ENCODE measurements at regions not wholly inside any gene's neighbourhood (a gene's known extent, or its start where the extent isn't known, plus 50 kb on each side); places are given as distances from the start of the nearest gene placed in this dataset.

DNA sequence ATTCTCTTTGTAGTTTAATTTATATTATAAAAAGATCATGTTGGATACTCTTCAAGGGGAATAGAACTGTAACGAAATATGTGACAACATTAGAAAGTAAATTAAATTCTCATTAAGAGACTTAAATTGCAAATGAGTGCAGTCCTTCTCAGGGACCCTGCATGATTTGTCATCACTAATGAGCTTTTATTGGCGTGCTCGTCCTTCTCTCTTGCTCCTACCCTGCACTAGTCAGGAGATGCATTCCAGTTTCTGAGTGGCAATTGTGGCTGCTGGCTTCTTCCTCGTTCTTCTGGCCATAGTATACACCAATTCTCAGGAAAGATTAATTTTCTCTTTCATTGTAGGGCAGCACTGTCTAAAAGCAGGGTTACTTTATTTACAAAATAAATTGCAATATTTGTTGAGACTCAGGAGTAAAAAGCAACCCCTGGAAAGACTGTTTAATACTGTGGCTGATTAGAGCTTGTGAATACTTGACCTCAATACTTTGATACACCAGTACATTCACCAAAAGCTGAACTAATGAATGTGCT lies 376.3 kb upstream of the CHD1 start:
- TF ChIP-seq CTCF (conservative IDR thresholded peaks at IDR 0.05; ENCODE audit: control insufficient read depth, insufficient read depth, low read depth, low read length): no peak
- H3K4me3 ChIP-seq (ENCODE audit: control insufficient read depth, low read depth, low read length): no peak overlapping the region
- no peak for DNase-seq (ENCODE audit: low read depth)

DNA sequence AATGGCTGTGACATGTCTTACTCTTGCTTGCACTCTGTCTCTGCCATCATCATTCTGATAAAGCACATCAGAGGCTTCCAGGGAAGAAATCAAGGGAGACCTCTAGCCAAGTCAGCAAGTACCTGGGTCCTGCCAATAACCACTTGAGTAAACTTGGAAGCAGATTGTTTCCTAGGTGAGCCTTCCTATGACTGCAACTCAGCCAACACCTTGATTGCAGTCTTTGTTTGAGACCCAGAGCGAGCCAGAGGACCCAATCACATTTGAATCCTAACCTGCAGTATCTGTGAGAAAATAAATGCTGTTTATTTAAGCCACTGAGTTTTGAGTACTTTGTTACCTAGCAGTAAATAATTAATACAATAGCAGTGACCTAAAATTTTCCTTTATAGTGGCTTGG lies 356.8 kb upstream of the CHD1 start:
- no peak overlapping the region for H3K4me3 ChIP-seq (ENCODE audit: control insufficient read depth, low read depth, low read length)
- no peak for TF ChIP-seq CTCF (conservative IDR thresholded peaks at IDR 0.05; ENCODE audit: control insufficient read depth, insufficient read depth, low read depth, low read length)
- DNase-seq (ENCODE audit: low read depth): no peak

DNA sequence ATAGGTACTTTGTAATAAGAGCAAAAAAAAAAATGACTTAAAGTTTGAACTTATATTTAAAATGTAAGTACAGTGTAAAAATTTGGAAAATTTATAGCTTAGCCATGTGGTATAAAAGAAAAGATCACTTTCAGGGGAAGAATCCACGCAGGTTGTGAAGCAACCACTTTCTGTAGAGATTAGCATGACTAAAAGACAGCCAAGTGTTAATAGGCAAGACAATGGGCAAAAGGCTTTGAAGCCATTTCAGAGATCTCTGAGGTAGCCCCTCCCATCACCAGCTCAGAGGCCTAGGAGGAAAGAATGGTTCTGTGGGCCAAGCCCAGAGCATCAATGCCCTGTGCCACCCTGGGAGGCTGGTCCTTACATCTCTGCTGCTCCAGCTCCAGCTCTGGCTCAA lies 346.3 kb upstream of the CHD1 start:
- no peak for DNase-seq (ENCODE audit: low read depth)
- H3K4me3 ChIP-seq (ENCODE audit: control insufficient read depth, low read depth, low read length): no peak overlapping the region
- TF ChIP-seq CTCF (conservative IDR thresholded peaks at IDR 0.05; ENCODE audit: control insufficient read depth, insufficient read depth, low read depth, low read length): no peak

DNA sequence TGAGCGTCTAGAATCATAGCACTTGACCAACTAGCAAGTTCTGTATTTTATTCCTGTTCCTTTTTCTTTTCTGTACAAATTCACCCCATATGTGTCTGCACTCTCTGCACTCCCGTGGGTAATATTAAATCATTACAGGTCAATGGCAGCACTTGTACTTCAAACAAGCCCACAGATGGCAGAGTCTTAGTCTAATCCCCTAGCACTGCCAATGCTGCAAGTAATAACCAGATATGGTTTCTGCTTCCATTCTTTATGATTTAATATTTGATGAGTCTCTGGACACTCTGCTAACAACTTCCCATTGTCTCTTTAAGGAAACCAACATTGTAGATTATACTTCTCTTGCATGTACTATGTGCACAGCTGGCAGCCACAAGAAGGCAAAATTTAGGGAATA lies 343.8 kb upstream of the CHD1 start:
- no peak for TF ChIP-seq CTCF (conservative IDR thresholded peaks at IDR 0.05; ENCODE audit: control insufficient read depth, insufficient read depth, low read depth, low read length)
- no peak for DNase-seq (ENCODE audit: low read depth)

DNA sequence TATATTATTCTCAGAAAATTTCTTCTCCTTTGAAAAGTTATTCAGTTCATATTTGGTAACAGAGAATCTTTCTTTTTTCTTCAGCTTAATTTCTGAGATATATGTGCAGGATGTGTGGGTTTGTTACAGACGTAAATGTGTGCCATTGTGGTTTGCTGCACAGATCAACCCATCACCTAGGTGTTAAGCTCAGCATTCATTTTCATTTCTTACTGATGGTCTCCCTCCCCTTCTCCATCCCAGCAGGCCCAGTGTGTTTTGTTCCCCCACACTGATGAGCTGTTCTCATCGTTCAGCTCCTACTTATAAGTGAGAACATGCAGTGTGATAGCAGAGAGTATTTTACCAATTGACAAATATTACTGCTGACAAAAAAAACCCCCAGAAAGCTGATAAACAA lies 330.0 kb upstream of the CHD1 start:
- TF ChIP-seq CTCF (conservative IDR thresholded peaks at IDR 0.05; ENCODE audit: control insufficient read depth, insufficient read depth, low read depth, low read length): no peak
- no peak for DNase-seq (ENCODE audit: low read depth)

More for the DNA sequence above, 343.8 kb upstream of the CHD1 start:
- H3K4me3 ChIP-seq (ENCODE audit: control insufficient read depth, low read depth, low read length): no peak overlapping the region

GRCh38 chr5:99248066-99248465 lies 319.3 kb upstream of the CHD1 start:
- no peak for TF ChIP-seq CTCF (conservative IDR thresholded peaks at IDR 0.05; ENCODE audit: control insufficient read depth, insufficient read depth, low read depth, low read length)
- DNase-seq (ENCODE audit: low read depth): no peak
- no peak overlapping the region for H3K4me3 ChIP-seq (ENCODE audit: control insufficient read depth, low read depth, low read length)

More for the DNA sequence above, 330.0 kb upstream of the CHD1 start:
- H3K4me3 ChIP-seq (ENCODE audit: control insufficient read depth, low read depth, low read length): no peak overlapping the region

- no peak overlapping the region for H3K4me3 ChIP-seq (ENCODE audit: control insufficient read depth, low read depth, low read length)
- TF ChIP-seq CTCF (conservative IDR thresholded peaks at IDR 0.05; ENCODE audit: control insufficient read depth, insufficient read depth, low read depth, low read length): no peak
- no peak for DNase-seq (ENCODE audit: low read depth)
Measured at GRCh38 chr5:99247346-99247745, 318.5 kb upstream of the CHD1 start.

All from fibroblast of mammary gland (primary cell).